Trophoblast cell (in vitro differentiated cells and primary cell): ENCODE measurements at regions not wholly inside any gene's neighbourhood (a gene's known extent, or its start where the extent isn't known, plus 50 kb on each side); places are given as distances from the start of the nearest gene placed in this dataset.

ENCODE experiments used
- DNase-seq, 2 donors: peaks; one replicate each; pipeline ENCODE4 v3.0.0-alpha.2; 2016
- H2AFZ ChIP-seq: 2 replicates; pipeline ENCODE4 v1.6.1; 2013; ENCODE audit warnings: low read length, moderate library complexity, mild to moderate bottlenecking; ENCODE audit not compliant: insufficient read depth, poor library complexity
- H2AK5ac ChIP-seq: 2 replicates; pipeline ENCODE4 v1.6.1; 2013; ENCODE audit warnings: mild to moderate bottlenecking, low read length
- H2BK120ac ChIP-seq: 2 replicates; pipeline ENCODE4 v1.6.1; 2013; ENCODE audit warnings: low read length, mild to moderate bottlenecking, moderate library complexity; ENCODE audit not compliant: insufficient read depth, poor library complexity
- H2BK12ac ChIP-seq: 2 replicates; pipeline ENCODE4 v1.6.1; 2013; ENCODE audit warnings: mild to moderate bottlenecking, low read length, moderate library complexity
- H2BK5ac ChIP-seq: 2 replicates; pipeline ENCODE4 v1.6.1; 2013; ENCODE audit warnings: low read length, low read depth, moderate library complexity, mild to moderate bottlenecking; ENCODE audit not compliant: poor library complexity
- H3K14ac ChIP-seq: 2 replicates; pipeline ENCODE4 v1.6.1; 2013; ENCODE audit warnings: mild to moderate bottlenecking, low read length
- H3K18ac ChIP-seq: 2 replicates; pipeline ENCODE4 v1.6.1; 2013; ENCODE audit warnings: mild to moderate bottlenecking, low read length
- H3K23ac ChIP-seq: 2 replicates; pipeline ENCODE4 v1.6.1; 2013; ENCODE audit warnings: low read length
- H3K27ac ChIP-seq: 2 replicates; pipeline ENCODE4 v1.5.1; 2013; ENCODE audit warnings: low read depth, mild to moderate bottlenecking, inconsistent platforms, low read length, moderate library complexity
- H3K27me3 ChIP-seq: 2 replicates; pipeline ENCODE4 v1.6.1; 2013; ENCODE audit warnings: inconsistent platforms, mild to moderate bottlenecking, low read length, moderate library complexity; ENCODE audit not compliant: insufficient read depth
- H3K36me3 ChIP-seq, 2 experiments: 1 replicate in 1 of 2; 2 replicates in 1 of 2; pipeline ENCODE4 v1.6.1; 2013; ENCODE audit warnings: low read length in 2 of 2, mild to moderate bottlenecking in 2 of 2, moderate library complexity in 1 of 2; ENCODE audit not compliant: insufficient read depth in 2 of 2, control insufficient read depth in 1 of 2
- H3K4ac ChIP-seq: 2 replicates; pipeline ENCODE4 v1.6.1; 2013; ENCODE audit warnings: low read depth, mild to moderate bottlenecking, low read length, moderate library complexity
- H3K4me1 ChIP-seq, 2 experiments: 1 replicate in 1 of 2; 2 replicates in 1 of 2; pipeline ENCODE4 v1.6.1; 2013; ENCODE audit warnings: low read length in 2 of 2, mild to moderate bottlenecking in 2 of 2, moderate library complexity in 1 of 2; ENCODE audit not compliant: insufficient read depth in 2 of 2, control insufficient read depth in 1 of 2
- H3K4me2 ChIP-seq: 2 replicates; pipeline ENCODE4 v1.6.1; 2013; ENCODE audit warnings: inconsistent platforms, mild to moderate bottlenecking, low read length, moderate library complexity
- H3K4me3 ChIP-seq: 2 replicates; pipeline ENCODE4 v1.5.1; 2013; ENCODE audit warnings: mild to moderate bottlenecking, low read depth, low read length, inconsistent platforms
- H3K79me1 ChIP-seq: one replicate; pipeline ENCODE4 v1.6.1; 2013; ENCODE audit warnings: low read length
- H3K79me2 ChIP-seq: 2 replicates; pipeline ENCODE4 v1.6.1; 2013; ENCODE audit warnings: low read length, mild to moderate bottlenecking; ENCODE audit not compliant: control insufficient read depth, insufficient read depth, poor library complexity
- H3K9ac ChIP-seq: 2 replicates; pipeline ENCODE4 v1.6.1; 2013; ENCODE audit warnings: mild to moderate bottlenecking, low read length
- H3K9me3 ChIP-seq: 2 replicates; pipeline ENCODE4 v1.6.1; 2013; ENCODE audit warnings: low read depth, mild to moderate bottlenecking, control low read depth, inconsistent platforms, low read length; ENCODE audit not compliant: insufficient read depth
- H4K12ac ChIP-seq: 2 replicates; pipeline ENCODE4 v1.6.1; 2013; ENCODE audit warnings: low read depth, mild to moderate bottlenecking, low read length, moderate library complexity
- H4K8ac ChIP-seq: 2 replicates; pipeline ENCODE4 v1.6.1; 2013; ENCODE audit warnings: low read depth, mild to moderate bottlenecking, low read length, moderate library complexity
- H4K91ac ChIP-seq: one replicate; pipeline ENCODE4 v1.6.1; 2013; ENCODE audit warnings: low read depth, mild to moderate bottlenecking, low read length, moderate library complexity
- WGBS: extraction: QIAGEN DNeasy Blood & Tissue Kit; methylation state at CpG from one replicate; pipeline ENCODE4 v1.1.7; 2013; ENCODE audit warnings: missing lambda C conversion rate; ENCODE audit not compliant: insufficient read length, insufficient coverage; ENCODE audit errors: extremely low coverage; 5-methylcytosine and 5-hydroxymethylcytosine counted together

DNA sequence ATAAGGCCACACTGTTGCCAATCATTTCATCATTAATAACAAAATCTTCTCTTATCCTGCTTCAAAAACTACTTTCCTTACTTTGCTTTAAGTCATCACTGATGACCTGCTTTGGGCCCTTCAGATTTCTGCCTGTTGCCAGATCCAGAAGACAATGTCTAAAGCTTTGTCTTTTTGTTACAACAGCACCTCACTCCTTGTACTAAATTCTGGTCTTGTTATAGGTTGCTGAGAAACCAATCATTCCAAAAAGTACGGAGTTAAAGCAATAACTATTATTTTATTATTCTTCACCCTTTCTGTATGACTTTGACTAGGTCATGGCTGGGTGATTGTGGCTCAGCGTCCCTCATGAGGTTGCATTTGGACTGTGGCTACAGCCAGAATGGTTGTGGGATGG, 633.5 kb downstream of the PTPRU start:
- H2BK5ac ChIP-seq, result no peak overlapping the region
- no peak overlapping the region for H2BK120ac ChIP-seq
- no peak overlapping the region for H3K4ac ChIP-seq
- H3K4me1 ChIP-seq, result no peaks in the 10 kb centered on the region
- no peak overlapping the region for H2BK12ac ChIP-seq
- H4K91ac ChIP-seq, result no peak overlapping the region
- no peak overlapping the region for H3K4me2 ChIP-seq
- no peaks in the 10 kb centered on the region for H3K36me3 ChIP-seq
- no peaks in the 10 kb centered on the region for H3K79me2 ChIP-seq
- no peak overlapping the region for H2AFZ ChIP-seq
- H3K18ac ChIP-seq, result no peak overlapping the region
- H3K9ac ChIP-seq, result no peak overlapping the region
- WGBS, result no CpG with 5 or more reads among the region's 2 CpGs
- H2AK5ac ChIP-seq, result no peak overlapping the region
- H3K9me3 ChIP-seq, result peaks cover 4% of the 10 kb centered on the region
- H3K4me3 ChIP-seq, result no peak overlapping the region
- no peak overlapping the region for H3K23ac ChIP-seq
- H3K14ac ChIP-seq, result no peak overlapping the region
- H4K12ac ChIP-seq, result no peak overlapping the region
- H3K27ac ChIP-seq, result no peak overlapping the region
- H3K27me3 ChIP-seq, result no peaks in the 10 kb centered on the region
- DNase-seq, result no peak
- no peaks in the 10 kb centered on the region for H3K79me1 ChIP-seq
- H4K8ac ChIP-seq, result no peak overlapping the region

DNA sequence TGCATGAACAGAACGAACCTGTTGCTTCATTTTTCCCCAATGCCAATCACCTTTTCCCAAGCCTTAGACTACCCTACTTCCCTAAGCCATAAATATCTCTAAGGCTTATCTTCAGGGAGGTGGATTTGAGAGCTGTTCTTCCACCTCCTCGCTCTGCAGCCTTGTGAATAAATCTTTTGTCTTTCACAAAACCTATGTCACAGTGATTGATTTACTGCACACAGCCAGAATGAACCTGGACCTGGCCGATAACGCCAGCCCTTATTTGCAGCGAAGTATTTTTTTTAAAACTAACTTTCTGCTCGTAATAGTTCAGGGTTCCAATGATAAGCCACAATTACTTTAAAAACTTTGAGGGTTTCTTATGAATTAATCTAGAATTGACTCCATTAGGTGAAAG, 632.6 kb downstream of the PTPRU start:
- Histone ChIP-seq H3K36me3 (no peaks in the 10 kb centered on the region), H2AFZ (no peak overlapping the region), H4K8ac (no peak overlapping the region), H3K79me1 (no peaks in the 10 kb centered on the region), H2BK5ac (no peak overlapping the region), H2BK12ac (no peak overlapping the region), H3K4ac (no peak overlapping the region), H3K9me3 (peaks cover 4% of the 10 kb centered on the region), H3K4me2 (no peak overlapping the region), H3K79me2 (no peaks in the 10 kb centered on the region), H3K4me3 (no peak overlapping the region), H3K23ac (no peak overlapping the region), H4K12ac (no peak overlapping the region), H3K14ac (no peak overlapping the region), H3K9ac (no peak overlapping the region), H2BK120ac (no peak overlapping the region), H3K27ac (no peak overlapping the region), H3K27me3 (no peaks in the 10 kb centered on the region), H2AK5ac (no peak overlapping the region), H3K4me1 (no peaks in the 10 kb centered on the region), H3K18ac (no peak overlapping the region), H4K91ac (no peak overlapping the region)
- no peak for DNase-seq
- no CpG with 5 or more reads among the region's 6 CpGs for WGBS

DNA sequence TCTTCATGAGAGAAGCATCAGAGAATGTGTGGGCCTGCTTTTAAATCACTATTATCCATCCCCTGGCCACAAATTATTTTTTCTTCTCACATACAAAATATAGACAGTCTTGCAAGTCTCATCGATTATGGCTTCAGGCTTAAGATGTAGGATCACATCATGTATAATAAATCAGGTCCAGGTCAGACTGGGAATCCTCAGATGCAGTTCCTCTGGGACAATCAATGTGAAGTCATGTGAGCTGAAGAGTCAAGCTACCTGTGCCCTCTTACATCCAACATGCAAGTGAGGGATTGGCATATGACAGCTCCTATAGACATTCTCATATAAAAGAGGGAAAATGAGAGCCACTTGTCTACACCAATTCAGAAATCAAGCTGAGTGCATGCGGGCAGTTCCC, 631.8 kb downstream of the PTPRU start:
- no peak overlapping the region for H2BK5ac ChIP-seq
- H3K4me1 ChIP-seq, result no peaks in the 10 kb centered on the region
- H3K23ac ChIP-seq, result no peak overlapping the region
- no peak overlapping the region for H3K14ac ChIP-seq
- DNase-seq, result no peak
- H3K4me2 ChIP-seq, result no peak overlapping the region
- H3K9ac ChIP-seq, result no peak overlapping the region
- H4K12ac ChIP-seq, result no peak overlapping the region
- H3K4ac ChIP-seq, result no peak overlapping the region
- no peak overlapping the region for H2AK5ac ChIP-seq
- H2BK12ac ChIP-seq, result no peak overlapping the region
- WGBS, result no CpG with 5 or more reads among the region's 2 CpGs
- H3K79me1 ChIP-seq, result no peaks in the 10 kb centered on the region
- H3K79me2 ChIP-seq, result no peaks in the 10 kb centered on the region
- H2BK120ac ChIP-seq, result no peak overlapping the region
- H4K91ac ChIP-seq, result no peak overlapping the region
- no peak overlapping the region for H3K27ac ChIP-seq
- no peak overlapping the region for H3K4me3 ChIP-seq
- peaks cover 4% of the 10 kb centered on the region for H3K9me3 ChIP-seq
- H4K8ac ChIP-seq, result no peak overlapping the region
- no peaks in the 10 kb centered on the region for H3K36me3 ChIP-seq
- H3K18ac ChIP-seq, result no peak overlapping the region
- no peak overlapping the region for H2AFZ ChIP-seq
- no peaks in the 10 kb centered on the region for H3K27me3 ChIP-seq

DNA sequence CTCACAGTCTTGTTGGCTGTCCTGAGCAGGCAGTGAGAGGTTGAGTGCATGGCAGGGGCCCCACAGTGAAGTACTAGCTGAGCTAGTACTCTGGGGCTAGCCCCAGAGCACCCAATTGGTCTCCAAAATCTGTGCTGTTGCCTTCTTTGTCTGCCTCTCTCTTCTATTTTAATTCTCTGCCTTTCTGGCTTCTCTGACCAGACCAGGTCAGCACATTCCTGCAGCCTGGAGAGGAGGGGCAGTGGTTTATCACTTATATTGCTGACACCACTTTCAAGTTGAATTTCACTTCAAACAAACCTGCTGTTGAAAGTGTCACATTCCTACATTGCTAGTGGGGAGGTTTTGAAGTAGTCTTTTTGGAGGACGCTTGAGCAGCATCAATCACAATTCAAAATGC, 628.7 kb downstream of the PTPRU start:
- Histone ChIP-seq H3K4me1 (no peaks in the 10 kb centered on the region), H4K91ac (no peak overlapping the region), H3K79me1 (no peaks in the 10 kb centered on the region), H3K27ac (no peak overlapping the region), H3K9ac (no peak overlapping the region), H2AFZ (peak overlapping the region; percentile 3), H4K8ac (no peak overlapping the region), H3K79me2 (no peaks in the 10 kb centered on the region), H3K23ac (no peak overlapping the region), H3K9me3 (peaks cover 12% of the 10 kb centered on the region), H3K14ac (no peak overlapping the region), H3K18ac (no peak overlapping the region), H2BK120ac (no peak overlapping the region), H2AK5ac (no peak overlapping the region), H3K4me3 (no peak overlapping the region), H3K27me3 (no peaks in the 10 kb centered on the region), H3K4ac (no peak overlapping the region), H2BK5ac (no peak overlapping the region), H3K4me2 (no peak overlapping the region), H3K36me3 (no peaks in the 10 kb centered on the region), H4K12ac (no peak overlapping the region), H2BK12ac (no peak overlapping the region)
- WGBS, result no CpG with 5 or more reads among the region's 1 CpG
- DNase-seq, result no peak
